Esophagus muscularis mucosa (tissue), 3 donors: ENCODE measurements at regions not wholly inside any gene's neighbourhood (a gene's known extent, or its start where the extent isn't known, plus 50 kb on each side); places are given as distances from the start of the nearest gene placed in this dataset.

Experiments used
- CTCF ChIP-seq, 3 experiments: fragments of 200-600 bp in 2 of 3; fragments of 450-650 bp in 1 of 3; sonication (generic) in 2 of 3; IDR thresholded peaks; one replicate each; pipeline ENCODE4 v1.5.1; 2017 to 2019; ENCODE audit warnings: antibody characterized with exemption in 3 of 3, mild to moderate bottlenecking in 2 of 3, moderate library complexity in 1 of 3
- POLR2A ChIP-seq: fragments of 450-650 bp; IDR thresholded peaks from one replicate; pipeline ENCODE4 v1.6.1; 2017; ENCODE audit warnings: antibody characterized with exemption, moderate library complexity, mild to moderate bottlenecking, low read depth

- TF ChIP-seq POLR2A (no peak), CTCF (IDR thresholded peaks at IDR 0.05) (no peak)
Observed at GRCh38 chr18:59833785-59834184, 66.0 kb upstream of the PMAIP1 start.
